Activated CD8-positive, alpha-beta T cell treated with anti-CD3 and anti-CD28 coated beads for 36 hours (primary cell): ENCODE measurements at regions not wholly inside any gene's neighbourhood (a gene's known extent, or its start where the extent isn't known, plus 50 kb on each side); places are given as distances from the start of the nearest gene placed in this dataset.

Source experiments
- ATAC-seq: fragments of 200-7000 bp; cut with Tn5 transposase; one replicate; pipeline ENCODE4 v1.10.0; 2021; ENCODE audit warnings: mild to moderate bottlenecking, moderate library complexity
- CTCF ChIA-PET: fragments of 350-600 bp; sonication (Branson Sonifier 250); formaldehyde crosslinking; loops from one replicate; lab custom pipeline; 2021; ENCODE audit warnings: antibody characterized with exemption; lab: Charles Lee
- POLR2A ChIA-PET: fragments of 350-600 bp; sonication (Branson Sonifier 250); formaldehyde crosslinking; loops from one replicate; lab custom pipeline; 2021; ENCODE audit warnings: antibody characterized with exemption; lab: Charles Lee
- DNase-seq: peaks from one replicate; pipeline ENCODE4 v3.0.0-alpha.2; 2020
- H3K27ac Mint-ChIP-seq: one replicate; pipeline ENCODE4 v1.8.0; 2021; ENCODE audit warnings: mild to moderate bottlenecking, mixed read lengths
- H3K27me3 Mint-ChIP-seq: one replicate; pipeline ENCODE4 v1.8.0; 2021; ENCODE audit warnings: mixed read lengths
- H3K36me3 Mint-ChIP-seq: one replicate; pipeline ENCODE4 v1.8.0; 2021; ENCODE audit warnings: low read depth, mixed read lengths
- H3K4me1 Mint-ChIP-seq: one replicate; pipeline ENCODE4 v1.8.0; 2021; ENCODE audit warnings: low read depth, mixed read lengths
- H3K4me3 Mint-ChIP-seq: one replicate; pipeline ENCODE4 v1.8.0; 2021; ENCODE audit warnings: mild to moderate bottlenecking, moderate library complexity, mixed read lengths
- H3K9me3 Mint-ChIP-seq: one replicate; pipeline ENCODE4 v1.8.0; 2021; ENCODE audit warnings: mixed read lengths
- CTCF ChIP-seq: fragments of 200-600 bp; IDR thresholded peaks from one replicate; pipeline ENCODE4 v1.8.0; 2022; ENCODE audit warnings: antibody characterized with exemption, mild to moderate bottlenecking
- intact Hi-C: fragments of 100-400 bp; cut with micrococcal nuclease; formaldehyde crosslinking; loops from one replicate; pipeline ENCODE4 v1.10.0; 2022

- Mint-ChIP-seq H3K9me3 (peaks cover 8% of the 10 kb centered on the region), H3K36me3 (no peaks in the 10 kb centered on the region), H3K27me3 (no peaks in the 10 kb centered on the region), H3K27ac (no peak overlapping the region), H3K4me3 (no peak overlapping the region), H3K4me1 (no peaks in the 10 kb centered on the region)
- intact Hi-C loops: no loop called here
- ATAC-seq (no peak), DNase-seq (no peak)
- no peak for TF ChIP-seq CTCF
- CTCF ChIA-PET: no interaction called here
- POLR2A ChIA-PET: interaction anchor here (0.8 kb wide), 1 partner anchor 10 kb away, joined by 3 read pairs; no protein-coding TSS in a partner anchor
These were observed 1530.6 kb downstream of the PLA2G4A start for GRCh38 chr1:188359315-188359714.

GRCh38 chr1:188363943-188364342 is 1535.2 kb downstream of the PLA2G4A start:
- DNase-seq: no peak
- TF ChIP-seq CTCF: no peak
- intact Hi-C loops: no loop called here
- Mint-ChIP-seq H3K27me3 (no peaks in the 10 kb centered on the region), H3K27ac (no peak overlapping the region), H3K4me3 (no peak overlapping the region), H3K36me3 (no peaks in the 10 kb centered on the region), H3K4me1 (no peaks in the 10 kb centered on the region), H3K9me3 (peaks cover 5% of the 10 kb centered on the region)
- POLR2A ChIA-PET: no interaction called here
- CTCF ChIA-PET: no interaction called here
- no peak for ATAC-seq

GRCh38 chr1:188364927-188365449 is 1536.2 kb downstream of the PLA2G4A start:
- CTCF ChIA-PET: no interaction called here
- Mint-ChIP-seq H3K4me1 (no peaks in the 10 kb centered on the region), H3K4me3 (no peak overlapping the region), H3K9me3 (no peaks in the 10 kb centered on the region), H3K36me3 (no peaks in the 10 kb centered on the region), H3K27ac (no peak overlapping the region), H3K27me3 (no peaks in the 10 kb centered on the region)
- TF ChIP-seq CTCF: no peak
- intact Hi-C loops: no loop called here
- POLR2A ChIA-PET: no interaction called here
- DNase-seq: no peak
- no peak for ATAC-seq

GRCh38 chr1:188365874-188366273 is 1537.1 kb downstream of the PLA2G4A start:
- Mint-ChIP-seq H3K27me3 (no peaks in the 10 kb centered on the region), H3K4me1 (no peaks in the 10 kb centered on the region), H3K36me3 (no peaks in the 10 kb centered on the region), H3K4me3 (no peak overlapping the region), H3K27ac (no peak overlapping the region), H3K9me3 (no peaks in the 10 kb centered on the region)
- ChIA-PET CTCF (no interaction called here), POLR2A (no interaction called here)
- no peak for TF ChIP-seq CTCF
- intact Hi-C loops: no loop called here
- ATAC-seq (no peak), DNase-seq (no peak)

GRCh38 chr1:188367661-188368060 is 1538.9 kb downstream of the PLA2G4A start:
- POLR2A ChIA-PET: no interaction called here
- no peak for TF ChIP-seq CTCF
- H3K27ac Mint-ChIP-seq: no peak overlapping the region
- H3K4me3 Mint-ChIP-seq: no peak overlapping the region
- H3K4me1 Mint-ChIP-seq: no peaks in the 10 kb centered on the region
- DNase-seq (no peak), ATAC-seq (no peak)
- intact Hi-C loops: no loop called here
- no peaks in the 10 kb centered on the region for H3K36me3 Mint-ChIP-seq
- H3K27me3 Mint-ChIP-seq: no peaks in the 10 kb centered on the region
- CTCF ChIA-PET: no interaction called here
- H3K9me3 Mint-ChIP-seq: no peaks in the 10 kb centered on the region
